ENCODE measurements at regions not wholly inside any gene's neighbourhood (a gene's known extent, or its start where the extent isn't known, plus 50 kb on each side); places are given as distances from the start of the nearest gene placed in this dataset.

DNA sequence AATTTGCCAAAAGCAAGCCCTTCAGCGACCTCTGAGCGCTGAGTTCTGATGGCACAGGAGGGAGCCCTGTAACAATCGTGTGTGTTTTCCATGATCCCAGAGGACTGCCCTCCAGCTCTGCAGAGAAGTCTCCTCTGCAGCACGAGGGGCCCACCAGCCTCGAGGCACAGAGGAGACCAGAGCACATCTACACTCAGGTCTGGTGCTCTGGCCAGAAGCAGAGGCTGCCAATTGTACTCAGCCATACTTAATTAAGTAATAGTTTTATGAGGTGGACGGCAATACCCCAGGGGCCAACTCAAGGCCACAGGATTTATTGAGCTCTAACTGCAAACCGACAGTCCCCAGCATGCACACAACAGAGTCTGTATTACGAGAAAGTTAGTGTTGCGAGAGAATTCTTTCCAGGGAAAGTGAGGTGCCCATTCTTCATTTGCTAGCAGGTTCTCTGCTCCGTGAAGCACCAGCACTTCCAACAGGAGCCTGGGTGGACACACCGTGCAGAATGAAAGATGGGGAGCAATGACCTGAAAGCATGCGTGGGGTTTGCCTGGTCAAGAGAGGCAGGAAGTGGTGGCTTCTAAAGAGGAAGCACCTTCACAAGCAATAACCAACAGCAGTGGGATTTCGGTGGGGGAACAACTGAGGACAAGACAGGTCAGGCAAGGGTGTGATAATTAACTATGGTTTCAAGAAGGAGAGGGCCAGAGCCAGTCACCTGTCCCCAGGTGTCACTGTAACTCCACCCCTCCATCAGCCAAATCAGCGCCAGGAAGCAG lies 92.8 kb upstream of the FOXC1 start:
- Histone ChIP-seq H3K27me3 (ENCODE audit: insufficient read depth, low read length) (no peaks in the 10 kb centered on the region), H3K27ac (ENCODE audit: low read depth, low read length) (no peak overlapping the region), H3K4me3 (ENCODE audit: low read length) (no peak overlapping the region), H3K9ac (ENCODE audit: low read depth, low read length) (no peak overlapping the region), H3K4me1 (ENCODE audit: insufficient read depth, low read length) (peaks cover 9% of the 10 kb centered on the region; the same call in 1 of the 2 replicates), H3K36me3 (ENCODE audit: insufficient read depth, low read length) (no peaks in the 10 kb centered on the region), H3K9me3 (ENCODE audit: insufficient read depth, low read depth, low read length) (no peaks in the 10 kb centered on the region)
- 90% methylated on average over 14 of the region's 14 CpGs for WGBS

DNA sequence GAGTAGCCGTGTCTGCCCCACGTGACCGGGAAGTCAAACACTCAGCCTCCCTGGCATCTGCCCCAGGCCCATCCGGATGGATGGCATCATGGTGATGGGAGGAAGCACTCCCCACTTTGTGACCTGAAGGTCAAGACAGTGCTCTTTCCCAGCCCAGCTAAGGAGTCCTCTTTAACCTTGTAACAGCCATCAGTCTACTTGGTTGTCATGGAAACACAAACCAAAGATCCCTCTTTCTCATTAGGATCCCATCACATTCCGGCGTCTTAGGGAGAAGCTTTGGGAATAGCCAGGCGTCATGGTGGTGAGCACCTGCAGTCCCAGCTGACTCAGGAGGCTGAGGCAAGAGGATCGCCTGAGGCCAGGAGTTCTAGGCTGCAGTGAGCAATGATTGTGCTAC lies 90.9 kb upstream of the FOXC1 start:
- peaks cover 14% of the 10 kb centered on the region for H3K27me3 ChIP-seq (ENCODE audit: insufficient read depth, low read length)
- no peaks in the 10 kb centered on the region for H3K36me3 ChIP-seq (ENCODE audit: insufficient read depth, low read length)
- no peak overlapping the region for H3K9ac ChIP-seq (ENCODE audit: low read depth, low read length)
- no peaks in the 10 kb centered on the region for H3K9me3 ChIP-seq (ENCODE audit: insufficient read depth, low read depth, low read length)
- no peak overlapping the region for H3K4me3 ChIP-seq (ENCODE audit: low read length)
- H3K4me1 ChIP-seq (ENCODE audit: insufficient read depth, low read length): no peaks in the 10 kb centered on the region
- WGBS: 92% methylated on average over 8 of the region's 8 CpGs
- no peak overlapping the region for H3K27ac ChIP-seq (ENCODE audit: low read depth, low read length)

DNA sequence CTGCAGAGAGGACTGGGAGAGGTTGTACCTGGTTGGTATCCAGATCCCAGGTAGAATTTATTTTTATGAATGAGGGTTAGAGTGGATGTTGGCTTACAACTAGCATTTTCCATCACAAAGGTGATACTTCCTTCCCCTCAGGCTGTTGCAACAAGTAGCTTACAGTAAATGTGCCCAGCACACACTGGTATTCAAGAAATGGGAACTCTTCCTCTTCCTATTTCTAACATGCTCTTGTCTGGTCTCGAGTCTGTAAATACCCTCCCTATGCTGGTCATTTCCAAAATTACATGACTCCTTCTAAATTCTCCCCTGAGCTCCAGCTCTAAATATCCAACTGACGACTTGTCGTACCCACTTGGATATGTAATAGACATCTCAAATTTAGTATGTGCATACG lies 90.1 kb upstream of the FOXC1 start:
- no peak overlapping the region for H3K4me3 ChIP-seq (ENCODE audit: low read length)
- 98% methylated on average over 3 of the region's 4 CpGs for WGBS
- H3K27ac ChIP-seq (ENCODE audit: low read depth, low read length): no peak overlapping the region
- peaks cover 22% of the 10 kb centered on the region for H3K27me3 ChIP-seq (ENCODE audit: insufficient read depth, low read length)
- H3K9ac ChIP-seq (ENCODE audit: low read depth, low read length): no peak overlapping the region
- no peaks in the 10 kb centered on the region for H3K36me3 ChIP-seq (ENCODE audit: insufficient read depth, low read length)
- H3K9me3 ChIP-seq (ENCODE audit: insufficient read depth, low read depth, low read length): no peaks in the 10 kb centered on the region
- no peaks in the 10 kb centered on the region for H3K4me1 ChIP-seq (ENCODE audit: insufficient read depth, low read length)

DNA sequence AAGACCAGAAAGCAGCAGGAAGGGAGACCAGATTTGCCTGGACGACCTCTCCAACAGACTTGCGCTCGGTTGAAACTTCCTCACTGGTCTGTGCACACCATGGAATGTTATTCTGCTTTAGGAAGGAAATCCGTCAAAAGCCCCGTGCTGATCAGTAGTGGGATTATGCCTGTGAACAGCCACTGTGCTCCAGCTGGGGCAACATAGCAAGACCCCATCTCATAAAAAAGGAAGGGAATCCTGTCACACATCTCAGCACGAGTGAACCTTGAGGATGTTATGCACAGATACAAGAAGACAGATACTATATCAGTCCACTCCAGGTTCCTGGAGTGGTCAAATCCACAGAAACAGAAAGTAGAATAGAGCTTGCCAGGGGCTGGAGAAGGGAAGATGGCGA lies 86.9 kb upstream of the FOXC1 start:
- Histone ChIP-seq H3K9ac (ENCODE audit: low read depth, low read length) (no peak overlapping the region), H3K4me1 (ENCODE audit: insufficient read depth, low read length) (peaks cover 10% of the 10 kb centered on the region), H3K27ac (ENCODE audit: low read depth, low read length) (no peak overlapping the region), H3K27me3 (ENCODE audit: insufficient read depth, low read length) (peaks cover 51% of the 10 kb centered on the region), H3K36me3 (ENCODE audit: insufficient read depth, low read length) (no peaks in the 10 kb centered on the region), H3K4me3 (ENCODE audit: low read length) (no peak overlapping the region), H3K9me3 (ENCODE audit: insufficient read depth, low read depth, low read length) (no peaks in the 10 kb centered on the region)
- 78% methylated on average over 7 of the region's 7 CpGs for WGBS

DNA sequence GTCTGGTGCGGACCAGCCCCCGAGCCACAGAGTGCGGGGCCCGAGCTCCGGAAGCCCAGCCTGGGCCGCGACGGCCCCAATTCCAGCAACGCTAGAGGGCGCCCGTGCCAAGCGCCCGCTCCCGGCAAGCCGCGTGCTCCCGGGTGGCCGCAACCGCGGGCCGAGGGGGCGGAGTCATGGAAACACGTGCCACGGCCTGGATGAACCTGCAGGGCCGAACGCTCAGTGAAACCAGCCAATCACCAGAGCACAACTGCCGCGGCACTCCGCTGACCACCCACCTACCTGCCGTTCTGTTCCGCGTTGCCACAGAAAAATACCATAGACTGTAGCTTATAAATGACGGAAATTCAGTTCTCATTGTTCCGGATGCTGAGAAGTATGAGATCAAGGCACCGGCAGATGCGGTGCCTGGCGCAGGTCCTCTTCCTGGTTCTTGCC lies 85.7 kb upstream of the FOXC1 start:
- Histone ChIP-seq H3K36me3 (ENCODE audit: insufficient read depth, low read length) (no peaks in the 10 kb centered on the region), H3K4me3 (ENCODE audit: low read length) (no peak overlapping the region), H3K27ac (ENCODE audit: low read depth, low read length) (no peak overlapping the region), H3K9ac (ENCODE audit: low read depth, low read length) (no peak overlapping the region), H3K27me3 (ENCODE audit: insufficient read depth, low read length) (peaks cover 58% of the 10 kb centered on the region), H3K9me3 (ENCODE audit: insufficient read depth, low read depth, low read length) (no peaks in the 10 kb centered on the region), H3K4me1 (ENCODE audit: insufficient read depth, low read length) (peaks cover 10% of the 10 kb centered on the region)
- WGBS: 69% methylated on average over 37 of the region's 37 CpGs

DNA sequence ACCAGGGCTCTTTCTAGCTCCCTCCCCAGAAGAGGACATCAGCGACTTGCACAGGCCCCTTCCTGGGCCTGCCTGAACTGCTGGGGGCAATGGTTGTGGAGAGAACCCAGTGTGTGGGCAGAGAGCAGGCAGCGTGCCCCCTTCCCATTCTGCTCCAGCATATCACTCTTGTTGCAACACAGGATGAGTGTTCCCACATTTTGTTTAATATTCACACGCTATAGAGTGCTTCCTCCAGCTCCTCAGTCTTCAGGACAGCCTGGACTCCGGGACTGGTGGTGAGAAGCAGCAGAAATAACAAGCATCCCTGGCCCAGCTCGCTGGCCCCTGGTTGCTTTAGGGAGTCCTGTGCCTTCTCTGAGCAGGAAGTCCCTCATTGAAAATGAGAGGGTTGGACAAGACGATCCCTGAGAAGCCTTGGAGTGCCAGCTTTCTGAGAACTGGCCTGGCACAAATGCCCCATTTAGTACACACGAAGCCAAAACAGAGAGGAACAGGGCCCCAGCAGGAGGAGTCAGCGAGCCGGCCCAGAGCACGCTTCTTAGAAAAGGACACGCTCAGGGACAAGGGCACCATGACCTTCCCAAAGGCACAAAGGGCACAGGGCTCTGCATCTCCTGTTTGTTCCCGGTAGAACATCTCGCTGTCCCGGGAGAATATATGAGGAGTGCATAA lies 84.2 kb upstream of the FOXC1 start:
- Histone ChIP-seq H3K27ac (ENCODE audit: low read depth, low read length) (no peak overlapping the region), H3K4me1 (ENCODE audit: insufficient read depth, low read length) (peaks cover 10% of the 10 kb centered on the region), H3K9ac (ENCODE audit: low read depth, low read length) (no peak overlapping the region), H3K9me3 (ENCODE audit: insufficient read depth, low read depth, low read length) (no peaks in the 10 kb centered on the region), H3K36me3 (ENCODE audit: insufficient read depth, low read length) (no peaks in the 10 kb centered on the region), H3K27me3 (ENCODE audit: insufficient read depth, low read length) (peaks cover 61% of the 10 kb centered on the region), H3K4me3 (ENCODE audit: low read length) (no peak overlapping the region)
- 88% methylated on average over 14 of the region's 14 CpGs for WGBS

DNA sequence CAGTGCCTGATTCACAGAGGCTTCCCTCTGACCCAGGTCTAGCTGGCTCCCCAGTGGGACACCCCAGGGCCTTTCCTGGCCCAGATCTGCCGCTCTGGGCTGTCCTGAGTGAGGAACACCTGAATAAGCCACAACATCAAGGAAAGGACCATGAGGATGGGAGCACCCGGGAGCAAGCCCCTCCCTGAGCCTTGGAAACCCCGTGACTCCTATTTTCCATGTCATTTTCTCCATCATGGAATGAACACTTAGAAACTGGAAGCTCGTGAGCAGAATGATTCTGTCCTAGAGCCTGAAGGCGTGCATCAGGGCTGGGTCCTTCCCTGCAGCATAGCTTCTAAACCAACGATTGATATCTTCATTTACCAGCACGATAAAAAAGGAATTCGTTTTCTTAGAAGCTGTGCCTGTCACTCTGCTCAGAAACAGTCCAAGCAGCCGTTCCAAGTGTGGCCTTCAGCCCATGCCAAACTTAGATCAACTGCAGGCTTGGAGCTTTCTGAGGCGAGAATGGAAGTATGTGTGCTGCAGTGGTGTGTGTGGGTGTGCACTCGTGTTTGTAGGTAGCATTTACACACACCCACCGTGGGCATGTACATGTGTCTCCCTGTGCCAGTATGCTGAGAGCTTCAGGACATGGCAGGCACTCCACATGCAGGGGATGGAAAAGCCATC lies 83.2 kb upstream of the FOXC1 start:
- no peak overlapping the region for H3K27ac ChIP-seq (ENCODE audit: low read depth, low read length)
- no peak overlapping the region for H3K4me3 ChIP-seq (ENCODE audit: low read length)
- 85% methylated on average over 12 of the region's 12 CpGs for WGBS
- no peak overlapping the region for H3K9ac ChIP-seq (ENCODE audit: low read depth, low read length)
- no peaks in the 10 kb centered on the region for H3K36me3 ChIP-seq (ENCODE audit: insufficient read depth, low read length)
- H3K27me3 ChIP-seq (ENCODE audit: insufficient read depth, low read length): peaks cover 61% of the 10 kb centered on the region
- peaks cover 10% of the 10 kb centered on the region for H3K4me1 ChIP-seq (ENCODE audit: insufficient read depth, low read length)
- H3K9me3 ChIP-seq (ENCODE audit: insufficient read depth, low read depth, low read length): no peaks in the 10 kb centered on the region

DNA sequence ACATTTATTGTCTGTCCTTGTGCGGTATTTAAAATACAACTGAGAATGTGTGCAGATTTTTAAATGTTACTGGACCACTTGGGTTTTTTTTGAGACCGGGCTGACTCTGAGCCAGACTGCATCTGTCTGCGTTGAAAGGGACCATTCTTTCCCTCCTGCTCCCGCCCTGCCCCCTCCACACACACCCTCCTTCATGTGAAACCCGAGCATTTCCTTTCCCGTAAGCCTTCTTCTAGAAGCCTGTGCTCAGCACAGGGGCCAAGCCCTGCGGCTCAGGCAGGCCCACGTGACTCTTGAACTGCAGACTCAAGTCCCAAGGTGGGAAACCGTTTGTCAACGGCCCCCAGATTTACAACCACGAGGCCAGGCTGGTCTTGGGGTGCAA lies 82.7 kb upstream of the FOXC1 start:
- Histone ChIP-seq H3K9ac (ENCODE audit: low read depth, low read length) (no peak overlapping the region), H3K27me3 (ENCODE audit: insufficient read depth, low read length) (peaks cover 61% of the 10 kb centered on the region), H3K4me1 (ENCODE audit: insufficient read depth, low read length) (peaks cover 10% of the 10 kb centered on the region), H3K4me3 (ENCODE audit: low read length) (no peak overlapping the region), H3K36me3 (ENCODE audit: insufficient read depth, low read length) (no peaks in the 10 kb centered on the region), H3K27ac (ENCODE audit: low read depth, low read length) (no peak overlapping the region), H3K9me3 (ENCODE audit: insufficient read depth, low read depth, low read length) (no peaks in the 10 kb centered on the region)
- WGBS: 29% methylated on average over 11 of the region's 11 CpGs

DNA sequence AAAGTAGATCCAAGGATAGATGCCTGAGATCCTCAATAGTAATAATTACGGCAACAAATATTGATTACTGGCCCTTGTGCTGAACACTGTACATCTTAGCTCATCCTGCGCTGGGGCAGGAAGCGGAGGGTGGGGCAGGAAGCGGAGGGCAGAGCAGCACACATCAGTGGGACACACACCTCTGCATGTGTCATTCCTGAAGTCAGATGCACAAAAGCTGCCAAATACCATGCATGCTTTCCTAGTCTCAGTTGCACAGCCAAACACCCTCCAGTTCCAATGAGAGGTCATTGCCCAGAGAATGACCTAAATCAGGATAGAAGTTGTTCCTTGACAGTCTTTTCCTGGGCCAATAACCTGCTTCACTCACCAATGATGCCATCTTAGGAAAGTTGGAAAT lies 74.4 kb upstream of the FOXC1 start:
- Histone ChIP-seq H3K27ac (ENCODE audit: low read depth, low read length) (no peak overlapping the region), H3K27me3 (ENCODE audit: insufficient read depth, low read length) (no peaks in the 10 kb centered on the region), H3K4me1 (ENCODE audit: insufficient read depth, low read length) (no peaks in the 10 kb centered on the region; the same call in 1 of the 2 replicates), H3K9me3 (ENCODE audit: insufficient read depth, low read depth, low read length) (no peaks in the 10 kb centered on the region), H3K36me3 (ENCODE audit: insufficient read depth, low read length) (no peaks in the 10 kb centered on the region), H3K9ac (ENCODE audit: low read depth, low read length) (no peak overlapping the region), H3K4me3 (ENCODE audit: low read length) (no peak overlapping the region)
- WGBS: 98% methylated on average over 4 of the region's 4 CpGs

DNA sequence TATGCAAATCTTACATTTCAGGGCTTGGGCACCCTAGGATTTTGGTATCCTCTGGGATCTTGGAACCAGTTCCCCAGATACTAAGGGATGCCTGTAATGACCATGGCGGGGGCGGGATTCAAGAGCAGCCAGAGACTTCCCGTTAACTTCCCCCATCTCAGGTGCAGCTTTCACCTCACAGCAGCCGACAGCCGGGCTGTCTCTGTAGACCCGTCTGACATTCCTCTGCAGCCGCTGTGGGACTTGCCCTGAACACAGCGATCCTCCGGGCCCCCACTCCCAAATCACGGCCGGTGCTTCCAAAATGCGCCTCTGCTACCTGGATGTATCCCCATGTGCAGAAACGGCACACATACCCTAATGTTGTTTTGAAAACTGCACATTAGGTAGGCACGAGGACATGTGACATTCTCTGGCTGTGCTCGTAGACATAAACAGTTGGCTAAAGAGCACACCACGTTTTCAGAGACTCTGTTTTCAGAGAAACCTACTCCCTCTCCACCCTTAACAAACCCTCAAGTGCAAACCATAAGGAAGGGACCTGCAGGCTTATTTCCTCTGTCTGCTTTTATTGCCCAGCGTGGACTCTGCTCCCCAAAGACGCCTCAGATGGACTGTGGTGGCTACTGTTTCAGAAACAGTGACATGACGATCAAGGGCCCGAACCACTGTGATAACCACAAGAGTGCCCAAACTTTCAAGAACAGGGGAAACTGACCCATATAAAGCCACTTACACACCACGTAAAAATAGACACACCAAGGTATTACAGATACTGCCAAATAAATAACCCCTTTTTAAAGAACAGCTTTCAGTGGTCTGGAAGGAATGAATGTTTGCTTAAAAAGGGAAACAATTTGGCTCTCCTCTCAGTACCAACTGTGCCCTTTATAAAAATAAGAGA lies 72.9 kb upstream of the FOXC1 start:
- WGBS: 91% methylated on average over 21 of the region's 21 CpGs
- Histone ChIP-seq H3K27ac (ENCODE audit: low read depth, low read length) (no peak overlapping the region), H3K27me3 (ENCODE audit: insufficient read depth, low read length) (no peaks in the 10 kb centered on the region), H3K36me3 (ENCODE audit: insufficient read depth, low read length) (no peaks in the 10 kb centered on the region), H3K4me1 (ENCODE audit: insufficient read depth, low read length) (no peaks in the 10 kb centered on the region; the same call in 1 of the 2 replicates), H3K4me3 (ENCODE audit: low read length) (no peak overlapping the region), H3K9me3 (ENCODE audit: insufficient read depth, low read depth, low read length) (no peaks in the 10 kb centered on the region), H3K9ac (ENCODE audit: low read depth, low read length) (no peak overlapping the region)
